Neural cell (in vitro differentiated cells): ENCODE measurements at regions not wholly inside any gene's neighbourhood (a gene's known extent, or its start where the extent isn't known, plus 50 kb on each side); places are given as distances from the start of the nearest gene placed in this dataset.

Experiments used
- CTCF ChIP-seq: fragments of 450-650 bp; IDR thresholded peaks from 2 replicates; pipeline ENCODE4 v1.5.1; 2014; ENCODE audit warnings: antibody characterized with exemption, mild to moderate bottlenecking, moderate library complexity; ENCODE audit not compliant: poor library complexity, severe bottlenecking
- EP300 ChIP-seq: fragments of 450-650 bp; conservative IDR thresholded peaks from 2 replicates; pipeline ENCODE4 v1.6.1; 2014; ENCODE audit warnings: antibody characterized with exemption, mild to moderate bottlenecking, moderate library complexity; ENCODE audit not compliant: poor library complexity, severe bottlenecking
- MXI1 ChIP-seq: fragments of 450-650 bp; conservative IDR thresholded peaks from 2 replicates; pipeline ENCODE4 v1.6.1; 2014; ENCODE audit warnings: antibody characterized with exemption, mild to moderate bottlenecking; ENCODE audit not compliant: poor library complexity, severe bottlenecking
- POLR2AphosphoS5 ChIP-seq: IDR thresholded peaks from 2 replicates; pipeline ENCODE4 v1.6.1; 2012
- RAD21 ChIP-seq: fragments of 450-650 bp; conservative IDR thresholded peaks from 2 replicates; pipeline ENCODE4 v1.6.1; 2014; ENCODE audit warnings: antibody characterized with exemption, mild to moderate bottlenecking, moderate library complexity
- REST ChIP-seq: IDR thresholded peaks from 2 replicates; pipeline ENCODE4 v1.6.1; 2012; ENCODE audit warnings: borderline replicate concordance

- TF ChIP-seq RAD21 = no peak
- no peak for TF ChIP-seq REST
- TF ChIP-seq POLR2AphosphoS5 = no peak
- no peak for TF ChIP-seq CTCF
- no peak for TF ChIP-seq EP300
- TF ChIP-seq MXI1 = no peak
These were observed 179.4 kb downstream of the IRS1 start for GRCh38 chr2:226620176-226620575.
